ENCODE measurements at regions not wholly inside any gene's neighbourhood (a gene's known extent, or its start where the extent isn't known, plus 50 kb on each side); places are given as distances from the start of the nearest gene placed in this dataset.

DNA sequence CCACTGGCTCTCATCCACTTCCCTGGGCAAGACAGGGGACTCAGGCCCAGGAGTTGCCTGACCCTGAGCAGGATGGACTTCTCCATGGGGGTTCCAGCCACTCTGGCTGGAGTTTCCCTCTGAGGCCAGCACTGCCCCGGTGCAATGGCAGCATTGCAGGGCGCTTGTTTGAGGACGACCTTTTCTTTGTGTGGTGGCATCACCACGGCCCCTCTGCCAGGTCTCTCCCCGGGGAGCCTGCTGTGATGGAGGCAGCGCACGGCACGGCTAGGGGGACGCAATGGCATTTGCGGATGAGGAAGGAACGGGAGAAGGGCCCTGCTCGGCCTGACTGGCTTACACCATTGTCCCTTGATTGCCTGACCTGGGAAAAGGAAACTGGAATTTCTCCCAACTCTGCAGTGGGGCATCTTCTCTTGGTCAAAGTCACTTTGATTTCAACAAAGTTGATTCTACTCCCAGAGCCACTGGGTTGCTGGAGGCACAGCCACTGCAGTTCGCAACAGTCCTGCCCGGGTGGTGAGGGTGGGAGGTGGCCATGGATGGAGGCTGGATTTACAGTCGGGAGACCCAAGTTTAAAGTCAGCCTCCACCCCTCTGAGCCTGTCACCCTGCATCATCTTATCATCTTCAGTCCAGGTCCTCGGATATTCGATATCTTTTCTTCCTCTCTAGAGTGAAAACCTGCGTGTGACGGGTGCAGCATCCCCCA, 82.9 kb upstream of the ZNF469 start:
- TF ChIP-seq POLR2A (IDR thresholded peaks at IDR 0.05) (no peak), EP300 (IDR thresholded peaks at IDR 0.05) (no peak)
- TF ChIP-seq, protein P1, sequence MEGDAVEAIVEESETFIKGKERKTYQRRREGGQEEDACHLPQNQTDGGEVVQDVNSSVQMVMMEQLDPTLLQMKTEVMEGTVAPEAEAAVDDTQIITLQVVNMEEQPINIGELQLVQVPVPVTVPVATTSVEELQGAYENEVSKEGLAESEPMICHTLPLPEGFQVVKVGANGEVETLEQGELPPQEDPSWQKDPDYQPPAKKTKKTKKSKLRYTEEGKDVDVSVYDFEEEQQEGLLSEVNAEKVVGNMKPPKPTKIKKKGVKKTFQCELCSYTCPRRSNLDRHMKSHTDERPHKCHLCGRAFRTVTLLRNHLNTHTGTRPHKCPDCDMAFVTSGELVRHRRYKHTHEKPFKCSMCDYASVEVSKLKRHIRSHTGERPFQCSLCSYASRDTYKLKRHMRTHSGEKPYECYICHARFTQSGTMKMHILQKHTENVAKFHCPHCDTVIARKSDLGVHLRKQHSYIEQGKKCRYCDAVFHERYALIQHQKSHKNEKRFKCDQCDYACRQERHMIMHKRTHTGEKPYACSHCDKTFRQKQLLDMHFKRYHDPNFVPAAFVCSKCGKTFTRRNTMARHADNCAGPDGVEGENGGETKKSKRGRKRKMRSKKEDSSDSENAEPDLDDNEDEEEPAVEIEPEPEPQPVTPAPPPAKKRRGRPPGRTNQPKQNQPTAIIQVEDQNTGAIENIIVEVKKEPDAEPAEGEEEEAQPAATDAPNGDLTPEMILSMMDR (IDR thresholded peaks at IDR 0.05): no peak
